HCT116 (cell line): ENCODE measurements at regions not wholly inside any gene's neighbourhood (a gene's known extent, or its start where the extent isn't known, plus 50 kb on each side); places are given as distances from the start of the nearest gene placed in this dataset.

Experiments used
- ATF3 ChIP-seq: IDR thresholded peaks from 2 replicates; pipeline ENCODE4 v1.6.1; 2012
- CEBPB ChIP-seq: IDR thresholded peaks from 2 replicates; pipeline ENCODE4 v1.6.1; 2012; ENCODE audit warnings: low read depth
- CTCF ChIP-seq, 3 experiments: fragments of 200-600 bp in 1 of 3; sonication (generic) in 1 of 3; IDR thresholded peaks in 2 of 3; conservative IDR thresholded peaks in 1 of 3; 2 replicates each; pipeline ENCODE4 v1.5.1; 2012 to 2017; ENCODE audit warnings: low read depth in 2 of 3, low read length in 2 of 3, antibody characterized with exemption in 1 of 3, borderline replicate concordance in 1 of 3, control low read depth in 1 of 3, mild to moderate bottlenecking in 1 of 3, mixed read lengths in 1 of 3, mixed run types in 1 of 3, moderate library complexity in 1 of 3; ENCODE audit not compliant: insufficient read depth in 1 of 3
- EGR1 ChIP-seq: IDR thresholded peaks from 2 replicates; pipeline ENCODE4 v1.6.1; 2012; ENCODE audit warnings: low read depth
- EZH2 ChIP-seq: fragments of 200-600 bp; sonication (generic); IDR thresholded peaks from 2 replicates; pipeline ENCODE4 v1.6.1; 2017; ENCODE audit warnings: antibody characterized with exemption, mixed run types
- MAX ChIP-seq: IDR thresholded peaks from 2 replicates; pipeline ENCODE4 v1.6.1; 2012
- POLR2A ChIP-seq: IDR thresholded peaks from 2 replicates; pipeline ENCODE4 v1.7.0; 2011; ENCODE audit warnings: borderline replicate concordance; ENCODE audit not compliant: insufficient read depth, insufficient read length; ENCODE audit errors: extremely low read depth
- POLR2AphosphoS5 ChIP-seq: IDR thresholded peaks from 2 replicates; pipeline ENCODE4 v1.6.1; 2011; ENCODE audit warnings: mild to moderate bottlenecking, low read depth, low read length, moderate library complexity
- SIN3A ChIP-seq: IDR thresholded peaks from 2 replicates; pipeline ENCODE4 v1.6.1; 2012; ENCODE audit warnings: low read depth
- SP1 ChIP-seq: IDR thresholded peaks from 2 replicates; pipeline ENCODE4 v1.6.1; 2012; ENCODE audit warnings: low read depth
- YY1 ChIP-seq: IDR thresholded peaks from 2 replicates; pipeline ENCODE4 v1.6.1; 2011; ENCODE audit warnings: low read length, low read depth, moderate library complexity, mild to moderate bottlenecking; ENCODE audit not compliant: insufficient replicate concordance; ENCODE audit errors: extremely low read depth
- ZBTB33 ChIP-seq: IDR thresholded peaks from 2 replicates; pipeline ENCODE4 v1.6.1; 2011; ENCODE audit warnings: mild to moderate bottlenecking, low read length, moderate library complexity; ENCODE audit not compliant: insufficient replicate concordance; ENCODE audit errors: extremely low read depth
- ZNF274 ChIP-seq: fragments of 200-500 bp; sonication (Bioruptor generic); IDR thresholded peaks from 2 replicates; pipeline ENCODE4 v1.6.1; 2014; ENCODE audit warnings: mild to moderate bottlenecking, low read depth, low read length, inconsistent platforms

GRCh38 chr22:42328784-42329145 lies 58.3 kb upstream of the TCF20 start:
- TF ChIP-seq CTCF (IDR thresholded peaks at IDR 0.05 in 2 of 3, conservative IDR thresholded peaks at IDR 0.05 in 1 of 3; ENCODE audit: borderline replicate concordance in 1 of 3, insufficient read depth in 1 of 3, low read depth in 2 of 3, low read length in 2 of 3) (no peak), ZBTB33 (no peak), MAX (no peak), SP1 (no peak), SIN3A (no peak), EGR1 (no peak), POLR2AphosphoS5 (no peak), POLR2A (no peak), EZH2 (no peak), ZNF274 (no peak), YY1 (no peak), ATF3 (no peak), CEBPB (no peak)
